HPDE6-E6E7 (cell line): ENCODE measurements at regions not wholly inside any gene's neighbourhood (a gene's known extent, or its start where the extent isn't known, plus 50 kb on each side); places are given as distances from the start of the nearest gene placed in this dataset.
A peak's percentile ranks its signal among the peaks of the same experiment; 100 is the strongest.

Source experiments
- DNase-seq: peaks from one replicate; pipeline ENCODE4 v3.0.0; 2011; ENCODE audit warnings: missing footprints; ENCODE audit errors: extremely low spot score

DNA sequence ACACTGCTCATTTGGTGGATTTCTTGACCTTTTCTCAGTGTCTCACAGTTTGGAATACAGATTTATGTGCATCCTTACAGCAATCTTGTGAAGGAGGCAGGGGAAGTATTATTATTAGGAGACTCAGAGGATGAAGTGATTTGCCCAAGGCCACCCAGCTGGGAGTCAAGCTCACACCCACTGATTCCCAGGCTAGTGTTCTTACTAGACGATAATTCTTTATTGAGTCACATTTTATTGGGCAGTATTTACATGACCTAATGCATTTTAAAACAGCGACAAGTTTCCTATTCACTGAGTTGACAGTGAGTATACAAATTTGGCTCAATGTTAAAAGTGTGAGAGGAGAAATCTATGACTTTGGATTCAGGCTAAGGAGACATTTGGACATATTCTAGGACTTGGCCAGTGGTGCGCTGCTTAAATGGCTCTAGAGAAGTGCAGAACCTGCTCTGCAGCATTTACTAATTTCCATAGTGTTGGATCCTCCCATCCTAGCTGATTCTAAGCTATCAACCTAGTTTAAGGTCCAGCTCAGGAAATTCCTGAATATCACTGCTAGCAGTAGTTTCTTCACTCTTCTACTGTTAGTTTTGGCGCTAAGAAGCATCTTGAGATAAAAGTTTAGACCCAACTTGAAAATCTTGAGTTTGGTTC is 199.3 kb downstream of the MTX2 start:
- DNase-seq = no peak

DNA sequence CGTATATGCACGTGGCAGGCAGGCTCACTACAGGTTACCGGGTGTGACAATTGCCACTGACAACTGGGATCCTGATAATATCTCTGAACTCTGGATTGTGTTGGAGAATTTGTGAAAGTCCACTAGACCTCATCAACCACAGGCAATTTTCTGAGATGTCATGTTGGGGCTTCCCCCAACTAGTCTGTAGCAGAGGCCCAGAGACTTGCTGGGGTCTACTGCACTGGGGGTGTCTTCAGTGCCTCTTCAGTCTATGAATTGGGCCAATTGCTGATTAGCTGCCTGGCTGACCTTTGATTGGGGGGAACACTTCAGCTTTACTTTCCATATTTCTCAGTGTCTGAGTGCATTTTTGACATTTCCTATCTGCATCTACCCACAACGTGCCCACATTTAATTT is 201.5 kb downstream of the MTX2 start:
- DNase-seq = no peak

DNA sequence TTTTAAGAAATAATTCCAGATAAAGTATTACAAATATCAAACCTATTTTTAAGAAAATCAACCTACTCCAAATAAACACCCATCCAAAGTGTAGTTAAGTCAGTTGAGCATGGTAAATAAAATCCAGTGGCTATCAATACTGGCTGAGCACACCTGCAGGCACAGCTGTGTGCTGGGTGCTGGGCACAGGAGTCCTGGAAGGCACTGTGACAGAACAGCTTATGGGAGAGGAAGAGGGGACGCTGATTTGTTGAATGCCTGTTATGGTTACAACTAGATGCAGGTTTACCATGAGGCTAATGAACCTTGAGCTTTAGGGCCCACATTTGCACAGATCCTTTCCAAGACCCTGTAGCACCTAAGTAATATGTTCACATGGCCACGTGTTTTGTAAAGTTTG is 202.7 kb downstream of the MTX2 start:
- no peak for DNase-seq

DNA sequence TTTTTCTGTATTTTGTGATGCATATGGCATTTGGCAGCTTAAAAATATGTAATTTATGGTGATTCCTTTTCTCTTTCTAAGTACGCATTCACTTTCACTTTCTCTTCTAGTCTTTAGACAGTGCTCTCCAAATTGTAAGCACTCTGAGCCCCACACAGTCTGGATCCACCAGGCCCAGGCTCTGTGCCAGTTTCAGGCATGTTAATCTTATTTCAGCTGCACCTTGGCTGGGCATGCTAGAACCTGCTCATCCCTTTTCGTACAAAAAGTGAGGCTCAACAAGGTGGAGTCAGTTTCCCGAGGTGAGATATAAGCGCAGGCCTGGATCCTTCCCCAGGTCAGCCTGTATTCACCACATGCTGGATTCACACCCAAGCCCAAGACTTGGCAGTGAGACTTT is 203.9 kb downstream of the MTX2 start:
- peak; percentile 86 for DNase-seq

DNA sequence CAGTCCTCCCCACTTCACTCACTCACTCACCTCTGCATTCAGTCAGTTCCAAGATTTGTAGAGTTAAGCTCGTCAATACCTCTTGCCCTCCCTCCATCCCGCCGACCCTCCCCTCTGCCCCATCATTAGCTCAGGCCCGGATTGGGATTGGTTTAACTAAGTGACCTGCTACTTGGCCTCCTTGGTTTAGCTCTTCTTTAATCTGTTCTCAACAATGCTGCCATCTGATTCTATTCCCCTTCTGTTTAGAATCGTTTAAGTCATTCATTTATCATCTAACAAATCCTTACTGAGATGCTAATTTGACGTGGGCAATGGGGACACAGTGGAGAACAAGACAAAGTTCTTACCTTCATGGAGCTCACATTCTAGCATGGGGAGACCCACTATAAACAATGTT is 204.6 kb downstream of the MTX2 start:
- DNase-seq = no peak

DNA sequence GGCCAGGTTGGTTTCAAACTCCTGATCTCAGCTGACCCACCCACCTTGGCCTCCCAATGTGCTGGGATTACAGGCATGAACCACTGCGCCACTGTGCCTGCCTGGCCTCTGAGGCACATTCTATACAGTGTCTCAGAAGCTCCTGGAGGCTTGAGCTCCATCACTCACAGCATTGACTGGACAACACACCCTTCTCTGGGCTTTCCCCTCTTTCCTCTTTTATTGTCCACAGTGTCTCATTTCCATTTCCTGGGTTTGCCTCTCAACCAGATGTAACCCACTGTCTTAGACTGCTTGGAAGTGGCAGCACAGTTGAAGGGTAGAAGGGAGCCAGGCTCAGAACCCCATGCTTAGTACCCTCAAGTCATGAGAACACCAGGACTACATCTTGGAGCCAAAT is 208.1 kb downstream of the MTX2 start:
- DNase-seq = no peak

DNA sequence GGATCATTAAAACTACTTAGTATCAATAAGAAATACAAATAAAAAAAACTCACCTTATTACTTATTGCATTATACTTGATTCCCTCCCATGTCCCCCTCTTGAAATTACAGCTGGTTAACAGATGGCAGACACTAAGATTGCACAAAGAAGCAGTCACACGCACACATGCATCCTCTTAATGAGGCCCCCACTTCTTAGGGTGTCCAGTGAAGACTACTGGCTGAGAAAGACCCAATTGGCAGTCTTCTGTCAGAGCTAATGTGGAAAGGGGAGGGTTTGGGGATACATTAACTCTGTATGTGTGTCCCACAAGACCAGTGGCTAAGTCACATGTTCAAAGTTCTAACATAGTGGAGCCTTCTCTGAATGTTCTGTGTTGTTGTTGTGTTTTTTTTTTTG is 210.7 kb downstream of the MTX2 start:
- DNase-seq = no peak

DNA sequence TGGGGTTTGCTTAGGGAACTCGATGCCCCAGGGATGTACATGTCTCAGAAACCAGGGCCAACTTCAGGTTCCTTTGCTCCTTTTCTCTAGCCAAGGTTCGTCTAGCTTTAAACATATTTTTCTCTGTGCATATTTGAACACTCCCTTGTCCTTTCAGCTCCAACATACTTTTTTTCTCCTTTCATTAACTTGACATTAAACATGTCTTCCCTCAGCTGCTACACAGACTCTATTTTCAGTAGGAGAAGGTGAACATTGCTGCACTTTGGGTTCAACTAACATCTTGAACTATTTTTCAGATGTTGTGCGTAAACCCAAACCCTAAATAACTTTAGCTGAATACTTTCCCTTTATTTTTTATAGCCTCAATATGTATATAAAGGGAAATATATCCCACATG is 212.9 kb downstream of the MTX2 start:
- DNase-seq = no peak

DNA sequence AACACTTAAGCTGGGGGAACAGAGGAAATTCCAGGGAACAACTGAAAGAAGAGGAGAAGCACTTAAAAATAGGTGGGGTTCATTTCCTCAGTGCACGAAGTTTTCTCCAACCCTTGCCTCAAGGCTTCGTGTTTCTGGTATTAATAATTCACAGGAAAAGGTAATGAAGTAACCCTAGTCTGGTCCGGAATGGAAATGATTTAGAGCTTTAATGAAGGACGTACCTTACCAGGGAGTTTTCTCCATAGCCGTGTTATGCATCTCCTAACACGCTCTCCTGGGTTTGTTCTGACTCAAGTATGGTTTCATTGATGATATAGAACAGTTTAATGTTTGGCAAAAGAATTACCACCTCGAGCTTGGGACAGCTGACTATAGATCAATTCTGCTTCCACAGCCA is 214.2 kb downstream of the MTX2 start:
- DNase-seq = no peak

DNA sequence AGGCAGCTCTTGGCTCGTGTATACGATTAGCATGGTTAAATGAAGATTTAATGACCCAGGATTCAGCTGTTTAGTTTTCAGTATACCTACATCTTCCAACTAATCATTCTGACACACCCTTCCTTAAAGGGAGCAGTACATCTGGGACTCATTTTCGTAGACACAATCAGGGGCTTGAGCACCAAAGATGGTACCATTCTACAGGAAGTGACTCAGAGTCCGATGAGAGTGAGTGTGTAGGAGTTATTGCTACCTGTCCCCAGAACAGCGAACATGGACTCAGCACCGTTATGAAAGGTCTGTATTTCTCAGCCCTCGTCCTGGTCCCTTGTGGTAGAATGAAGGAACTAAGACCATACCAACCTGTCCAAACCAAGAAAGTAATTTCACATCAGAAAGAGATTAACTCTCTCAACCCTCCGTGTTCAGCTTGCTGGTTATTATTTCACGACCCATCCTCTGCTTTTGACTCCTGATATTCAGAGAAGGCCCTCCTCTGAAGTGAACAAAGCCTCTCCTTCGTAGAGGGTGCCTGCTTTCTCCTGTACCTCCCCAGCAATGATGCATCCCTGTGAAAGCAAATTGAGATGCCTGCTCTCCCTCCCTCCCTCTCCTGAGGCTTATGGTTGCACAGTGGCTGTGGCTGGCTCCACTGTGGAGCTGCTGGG is 214.8 kb downstream of the MTX2 start:
- no peak for DNase-seq

DNA sequence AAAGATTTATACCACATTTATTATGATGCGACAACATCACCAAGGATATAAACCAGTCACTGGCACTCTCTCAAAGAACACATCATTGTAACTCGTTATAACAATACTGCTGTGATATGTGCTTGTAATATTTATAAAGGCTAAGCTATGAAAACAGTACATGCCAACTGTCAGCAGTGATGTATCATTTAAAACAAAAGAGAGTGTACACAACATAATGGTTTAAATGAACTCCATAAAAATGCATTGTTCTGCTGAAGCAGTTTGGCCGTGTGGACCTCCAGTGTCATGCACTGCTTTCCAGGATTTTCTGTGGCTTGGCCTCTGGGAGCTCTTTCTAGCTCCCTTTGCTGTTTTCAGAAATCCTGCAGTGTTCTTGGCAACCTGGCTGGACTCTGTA is 215.6 kb downstream of the MTX2 start:
- no peak for DNase-seq

DNA sequence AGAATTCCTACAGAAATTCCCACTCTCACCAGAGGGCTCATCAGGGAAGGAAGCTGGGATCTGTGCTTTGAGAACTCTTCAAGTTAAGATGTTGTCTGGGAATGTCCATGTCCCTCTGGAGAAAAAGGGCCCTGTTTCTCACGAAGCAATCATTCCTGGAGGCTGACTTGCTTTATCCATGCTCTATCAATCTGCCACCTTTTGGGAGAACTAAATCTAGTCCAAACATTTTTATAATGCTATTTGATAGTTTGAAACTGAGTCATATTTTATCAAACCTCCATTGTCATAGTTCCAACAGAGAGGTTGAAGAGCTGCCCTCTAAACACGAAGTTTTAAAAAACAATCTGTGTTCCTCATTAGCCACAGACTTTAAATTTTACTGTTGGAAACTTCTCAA is 219.2 kb downstream of the MTX2 start:
- no peak for DNase-seq

DNA sequence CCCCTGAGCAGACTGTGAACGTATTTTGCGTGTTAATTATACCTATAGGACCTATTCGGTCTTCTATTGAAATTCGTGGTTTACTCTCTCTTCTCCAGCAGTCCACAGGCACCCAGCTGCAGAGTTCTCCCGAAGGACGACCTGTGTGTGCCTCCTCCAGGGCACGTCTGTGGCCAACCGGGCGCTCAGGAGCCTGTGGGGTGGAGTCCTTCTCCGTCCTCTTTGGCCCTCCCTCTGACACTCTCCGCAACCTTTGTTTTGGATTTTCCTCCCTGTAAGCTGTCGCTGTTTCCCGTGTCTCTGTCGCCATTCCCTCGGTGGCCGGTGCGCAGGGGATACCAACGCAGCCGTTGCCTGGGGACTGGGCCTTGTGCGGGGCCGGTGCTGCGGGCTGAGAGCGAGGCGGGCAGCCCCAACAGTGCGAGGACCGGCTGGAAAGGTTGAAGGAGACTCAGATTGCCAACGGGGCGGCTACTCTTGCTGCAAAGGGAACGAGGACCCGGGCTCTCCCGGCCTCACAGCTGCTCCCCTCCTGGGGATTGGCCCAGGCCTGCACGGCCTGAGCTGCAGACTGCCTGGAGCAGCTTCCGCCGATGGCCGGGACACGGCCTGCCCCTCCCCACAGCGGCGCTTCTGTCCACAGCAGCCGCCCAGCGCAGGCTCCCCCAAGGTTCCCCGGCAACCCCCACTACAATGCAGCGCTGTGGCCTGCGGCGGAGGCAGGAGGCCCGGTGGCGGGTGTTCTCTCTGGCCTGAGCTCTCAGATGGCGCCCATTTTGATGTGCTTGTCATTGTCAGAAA is 221.0 kb downstream of the MTX2 start:
- peak; percentile 26 for DNase-seq

DNA sequence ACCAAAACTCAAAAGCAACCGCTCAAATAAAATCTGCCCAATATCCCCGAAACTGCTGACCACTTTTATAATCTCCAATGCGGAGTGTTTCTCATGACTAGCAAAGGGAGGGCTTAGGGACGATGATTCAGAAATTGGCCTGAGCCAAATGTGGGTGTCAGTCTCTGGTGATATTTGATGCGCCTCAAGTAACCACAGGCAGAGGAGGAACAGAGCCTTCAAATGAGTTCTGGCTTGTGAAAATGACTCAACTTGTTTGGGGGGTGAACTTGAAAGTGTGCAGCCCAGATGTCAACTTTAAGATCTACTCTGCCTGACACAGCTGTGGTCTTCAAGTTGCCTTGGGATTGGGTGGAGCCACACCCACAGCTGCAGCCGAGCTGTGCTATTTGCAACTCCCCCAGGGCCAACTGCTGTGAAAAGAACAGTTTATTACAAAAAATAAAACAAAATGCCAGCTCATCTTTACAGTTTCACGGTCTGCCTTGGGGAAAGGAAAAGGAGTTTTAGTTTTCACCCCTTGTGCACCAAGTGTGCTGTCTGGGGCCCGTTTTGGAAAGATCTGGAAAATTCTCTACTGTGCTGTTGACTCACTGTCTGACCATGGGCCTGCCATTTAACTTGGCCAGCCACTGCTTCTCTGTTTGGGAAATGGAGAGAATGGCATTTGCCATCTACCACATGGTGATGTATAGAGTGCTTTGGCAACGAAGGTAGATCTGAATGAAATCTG is 222.1 kb downstream of the MTX2 start:
- DNase-seq = peak; percentile 97

DNA sequence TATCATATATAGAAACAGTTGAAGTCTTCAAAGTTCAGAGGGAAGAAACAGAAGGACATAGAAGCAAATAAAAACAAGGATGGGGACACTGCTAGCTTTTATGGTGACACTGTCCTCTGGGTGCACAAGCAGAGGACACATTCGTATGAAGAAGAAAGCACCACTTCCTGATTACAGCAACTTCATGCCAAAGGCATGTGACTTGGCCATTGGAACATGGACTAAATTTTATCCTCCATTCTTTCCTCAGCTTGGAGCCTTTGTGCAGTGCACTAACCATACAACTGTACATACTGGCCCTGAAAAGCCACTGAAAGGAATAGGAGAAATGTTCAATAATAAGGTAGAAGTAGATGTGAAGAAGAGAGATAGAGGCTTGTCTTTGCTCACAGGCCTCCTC is 223.3 kb downstream of the MTX2 start:
- no peak for DNase-seq

DNA sequence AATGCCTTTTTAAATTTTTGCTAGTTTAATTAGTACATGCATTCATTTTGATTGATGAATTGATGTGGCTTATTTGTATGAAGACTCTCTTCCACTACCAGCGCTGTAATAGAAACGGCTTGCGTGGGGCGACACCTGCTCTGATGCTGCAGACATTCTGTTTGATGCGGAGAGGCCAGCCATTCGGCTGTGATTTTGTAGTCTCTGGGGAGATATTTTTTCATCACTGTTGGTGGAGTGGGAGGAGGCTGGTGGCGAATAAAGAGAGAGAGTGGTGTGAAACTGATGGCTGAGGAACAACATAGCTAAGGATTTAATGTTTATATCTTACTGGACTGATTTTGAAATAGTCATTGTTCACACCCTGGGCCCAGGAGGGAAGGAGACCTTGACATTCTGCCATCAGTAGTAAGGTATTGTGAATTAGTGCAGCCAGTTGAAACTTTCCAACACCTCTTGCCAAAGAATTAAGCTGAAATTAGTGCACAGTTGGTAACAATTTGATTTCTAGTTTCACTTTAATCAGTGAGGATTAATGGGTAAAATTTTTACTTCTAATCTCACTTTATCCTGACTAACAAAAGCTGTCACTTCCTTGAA is 224.1 kb downstream of the MTX2 start:
- DNase-seq = no peak

DNA sequence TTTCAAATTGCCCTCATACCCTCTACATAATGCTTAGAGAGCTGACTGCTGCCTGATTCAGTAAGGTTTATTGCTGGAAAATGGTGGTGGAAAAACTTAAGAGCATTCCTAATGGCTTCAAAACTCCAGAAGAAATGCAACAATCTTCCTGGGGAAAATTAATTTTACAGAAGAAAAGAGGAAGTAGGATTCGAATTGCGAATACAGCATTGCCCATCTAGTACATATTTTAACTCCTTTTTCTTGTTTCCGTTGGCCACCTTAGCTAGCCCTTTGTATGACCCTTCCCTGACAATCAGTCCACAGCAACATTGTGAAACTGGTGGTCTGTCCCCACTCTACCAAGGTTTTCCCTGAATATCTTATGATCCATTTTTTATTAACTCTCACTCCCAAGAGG is 224.7 kb downstream of the MTX2 start:
- DNase-seq = no peak

DNA sequence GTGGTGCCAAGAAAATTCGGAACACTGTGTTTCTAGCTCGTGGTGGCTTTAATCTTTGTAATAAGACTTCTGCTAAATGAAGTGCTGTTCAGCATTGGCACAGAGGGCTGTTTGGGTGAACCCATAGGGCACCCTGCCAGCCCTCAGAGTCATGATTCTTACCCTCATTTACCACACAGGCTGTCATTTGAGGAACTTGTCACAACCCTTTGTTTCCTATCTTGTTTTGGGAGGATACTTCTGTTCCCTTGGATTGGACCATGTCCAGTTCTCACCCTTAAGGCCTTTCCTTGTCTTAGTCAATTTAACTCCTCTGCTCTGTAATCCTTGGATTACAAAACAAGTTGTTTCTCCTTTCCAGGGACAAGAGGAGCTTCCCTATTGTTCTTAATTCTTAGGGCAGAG is 225.7 kb downstream of the MTX2 start:
- DNase-seq = no peak

DNA sequence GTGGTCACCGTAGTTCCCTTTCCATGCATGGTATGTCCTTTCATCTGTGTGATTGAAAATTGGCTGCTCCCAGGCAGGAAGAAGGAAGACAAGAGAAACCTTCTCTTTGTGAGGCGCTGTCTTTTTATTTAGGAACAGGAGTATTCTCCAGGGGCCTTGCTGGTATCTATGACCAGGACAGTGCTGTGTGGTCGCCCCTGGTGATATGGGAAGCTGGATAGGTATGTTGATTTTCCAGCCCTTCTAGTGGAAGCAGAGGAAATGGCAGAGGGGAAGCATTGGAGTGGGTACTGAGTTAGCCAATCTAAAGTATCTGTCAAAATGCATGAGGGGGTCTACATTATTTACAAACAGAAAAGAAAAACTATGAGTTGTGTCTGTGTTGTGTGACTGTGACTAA is 226.6 kb downstream of the MTX2 start:
- DNase-seq = no peak

DNA sequence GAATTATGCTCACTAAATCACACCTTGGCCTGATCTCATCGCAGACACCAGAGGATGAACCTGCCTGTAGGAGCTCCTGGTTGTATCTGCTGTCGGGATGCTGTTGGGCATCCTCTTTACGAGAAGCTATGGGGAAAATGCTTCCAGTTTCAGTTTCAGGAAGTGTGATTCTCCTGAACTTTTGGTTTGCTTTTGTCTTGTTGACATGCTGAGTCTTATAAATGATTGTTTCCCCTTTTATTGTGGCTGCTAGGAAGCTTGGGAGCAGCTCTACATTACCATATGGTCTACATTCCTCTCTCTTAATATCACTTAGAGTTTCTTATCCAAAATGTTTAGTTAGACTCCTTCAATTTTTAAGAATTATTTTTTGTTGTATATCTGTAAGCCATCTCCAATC is 227.5 kb downstream of the MTX2 start:
- no peak for DNase-seq

DNA sequence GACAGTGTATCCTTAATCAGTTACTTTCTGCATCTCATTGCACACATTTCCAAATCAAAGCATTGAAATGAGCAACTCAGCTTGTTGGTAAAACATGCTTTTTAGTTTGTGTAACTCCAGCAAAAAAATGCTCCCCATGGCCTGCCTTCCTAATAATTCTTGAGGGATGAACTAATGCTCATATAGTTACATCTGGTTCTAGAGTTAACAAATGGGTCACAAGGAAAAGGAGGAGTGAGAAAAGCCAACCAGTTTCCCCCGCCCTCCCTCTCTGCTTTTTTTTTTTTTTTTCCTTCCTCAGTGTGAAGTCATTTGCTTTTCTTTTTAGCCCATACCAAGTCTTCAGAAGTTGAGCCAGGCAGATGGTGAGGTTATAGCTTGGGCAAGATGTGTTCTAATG is 231.7 kb downstream of the MTX2 start:
- DNase-seq = no peak

DNA sequence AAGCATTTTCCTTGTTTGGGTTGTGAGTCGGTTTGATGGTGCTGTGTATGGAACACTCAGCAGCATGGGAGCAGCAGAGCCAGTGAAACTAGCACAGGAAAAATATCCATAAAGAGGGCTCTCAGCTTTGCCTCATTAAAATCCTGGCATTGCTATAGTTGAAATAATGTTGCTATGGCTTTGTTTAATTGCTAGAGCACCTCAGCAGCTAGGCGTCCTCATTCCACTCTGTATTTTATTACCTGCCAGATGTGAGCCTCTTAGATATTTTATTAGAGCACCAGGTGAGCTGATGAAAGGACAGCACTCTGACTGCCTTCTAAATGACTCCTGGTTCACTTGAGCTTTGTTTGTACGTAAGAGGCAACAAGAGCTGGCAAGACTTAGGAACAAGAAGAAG is 232.4 kb downstream of the MTX2 start:
- DNase-seq = no peak
